Skeletal muscle cell (primary cell): ENCODE measurements at regions not wholly inside any gene's neighbourhood (a gene's known extent, or its start where the extent isn't known, plus 50 kb on each side); places are given as distances from the start of the nearest gene placed in this dataset.

Experiments used
- DNase-seq: peaks from one replicate; pipeline ENCODE4 v3.0.0-alpha.2; 2010; ENCODE audit warnings: low read depth
- H3K4me3 ChIP-seq: 2 replicates; pipeline ENCODE4 v1.5.1; 2011; ENCODE audit warnings: low read depth, mild to moderate bottlenecking, control low read depth, low read length, moderate library complexity

DNA sequence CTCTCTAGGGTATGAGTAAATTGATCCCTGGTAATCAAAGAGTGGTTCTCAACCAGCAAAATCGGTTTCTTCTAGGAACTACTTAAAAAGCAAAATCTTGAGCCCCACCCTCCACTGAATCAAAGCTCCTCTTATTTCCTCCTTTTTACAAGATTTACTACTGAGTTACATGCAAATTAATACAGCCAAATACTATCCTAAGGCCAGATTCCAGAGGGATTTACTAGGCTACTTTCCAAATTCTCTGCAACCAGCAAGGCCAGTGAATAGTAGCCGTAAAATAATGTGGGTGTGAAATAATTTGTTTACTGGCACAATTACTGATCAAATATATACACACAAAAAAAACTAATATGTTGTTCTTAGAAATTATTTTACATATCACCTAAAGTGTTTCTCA, 1583.8 kb downstream of the NCAM2 start:
- no peak overlapping the region for H3K4me3 ChIP-seq
- no peak for DNase-seq

DNA sequence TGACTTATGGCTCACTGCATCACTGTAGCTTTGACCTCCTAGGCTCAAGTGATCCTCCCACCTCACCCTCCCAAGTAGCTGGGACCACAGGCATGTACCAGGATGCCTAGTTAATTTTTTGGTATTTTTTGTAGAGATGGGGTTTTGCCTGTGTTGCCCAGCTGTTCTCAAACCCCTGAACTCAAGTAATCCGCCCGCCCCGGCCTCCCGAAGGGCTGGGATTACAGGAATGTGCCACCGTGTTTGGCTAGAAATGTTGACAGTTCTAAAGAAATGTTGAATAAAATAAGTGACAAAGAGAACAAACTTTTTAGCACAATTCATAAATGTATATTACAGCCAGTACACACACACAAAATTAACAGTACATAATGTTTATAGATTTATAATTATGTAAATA, 1586.1 kb downstream of the NCAM2 start:
- no peak overlapping the region for H3K4me3 ChIP-seq
- no peak for DNase-seq

DNA sequence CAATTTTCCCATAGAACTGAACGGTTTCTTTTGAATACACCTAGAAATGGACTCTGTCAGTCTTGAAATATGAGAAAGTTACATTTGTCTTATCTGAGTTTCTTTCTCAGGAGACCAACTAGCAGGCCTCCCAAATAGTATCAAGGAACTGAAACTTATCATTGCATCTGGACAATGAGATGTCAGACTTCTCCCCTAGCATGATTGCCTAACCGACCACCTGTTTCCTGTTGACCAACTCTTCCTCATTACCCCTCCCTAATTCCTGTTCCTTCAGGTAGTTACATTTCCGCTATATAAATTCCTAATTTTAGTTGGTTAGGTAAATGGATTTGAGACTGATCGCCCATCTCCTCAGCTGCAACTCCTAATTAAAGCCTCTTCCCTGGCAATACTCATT, 1587.3 kb downstream of the NCAM2 start:
- no peak for DNase-seq
- H3K4me3 ChIP-seq, result no peak overlapping the region

- no peak overlapping the region for H3K4me3 ChIP-seq
- DNase-seq, result no peak
Measured at GRCh38 chr21:22597660-22598255, 1599.5 kb downstream of the NCAM2 start.

- DNase-seq, result no peak
- no peak overlapping the region for H3K4me3 ChIP-seq
Measured at GRCh38 chr21:22609802-22610201, 1611.6 kb downstream of the NCAM2 start.

- DNase-seq, result no peak
Measured at GRCh38 chr21:22627911-22628310, 1629.7 kb downstream of the NCAM2 start.

DNA sequence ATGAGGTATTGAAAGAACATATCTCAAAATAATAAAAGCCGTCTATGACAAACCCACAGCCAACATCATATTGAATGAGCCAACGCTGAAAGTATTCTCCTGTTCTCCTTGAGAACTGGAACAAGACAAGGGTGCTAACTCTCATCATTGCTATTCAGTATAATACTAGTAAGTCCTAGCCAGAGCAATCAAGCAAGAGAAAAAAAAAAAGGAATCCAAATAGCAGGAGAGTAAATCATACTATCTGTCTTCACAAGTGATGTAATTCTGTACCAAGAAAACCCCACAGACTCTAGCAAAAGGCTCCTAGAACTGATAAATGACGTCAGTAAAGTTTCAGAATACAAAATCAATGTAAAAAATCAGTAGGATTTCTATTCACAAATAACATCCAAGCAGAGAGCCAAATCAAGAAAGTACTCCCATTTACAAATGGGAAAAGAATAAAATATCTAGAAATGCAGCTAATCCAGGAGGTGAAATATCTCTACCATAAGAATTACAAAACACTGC, 1632.8 kb downstream of the NCAM2 start:
- DNase-seq, result no peak
- no peak overlapping the region for H3K4me3 ChIP-seq

More at GRCh38 chr21:22627911-22628310, 1629.7 kb downstream of the NCAM2 start:
- H3K4me3 ChIP-seq, result no peak overlapping the region

DNA sequence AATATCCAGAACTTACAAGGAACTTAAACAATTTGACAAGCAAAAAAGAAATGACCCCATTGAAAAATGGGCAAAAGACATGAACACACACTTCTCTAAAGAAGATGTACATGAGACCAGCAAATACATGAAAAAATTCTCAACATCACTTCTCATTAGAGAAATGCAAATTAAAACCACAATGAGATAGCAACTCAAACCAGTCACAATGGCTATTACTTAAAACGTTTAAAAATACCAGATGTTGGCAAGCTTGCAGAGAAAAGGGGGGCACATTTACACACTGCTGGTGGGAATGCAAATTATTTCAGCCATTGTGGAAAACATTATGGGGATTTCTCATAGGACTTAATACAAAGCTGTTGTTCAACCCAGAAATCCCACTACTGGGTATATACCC, 1634.0 kb downstream of the NCAM2 start:
- DNase-seq, result no peak
- H3K4me3 ChIP-seq, result no peak overlapping the region

- no peak for DNase-seq
- H3K4me3 ChIP-seq, result no peak overlapping the region
Measured at GRCh38 chr21:22649246-22649645, 1651.0 kb downstream of the NCAM2 start.

DNA sequence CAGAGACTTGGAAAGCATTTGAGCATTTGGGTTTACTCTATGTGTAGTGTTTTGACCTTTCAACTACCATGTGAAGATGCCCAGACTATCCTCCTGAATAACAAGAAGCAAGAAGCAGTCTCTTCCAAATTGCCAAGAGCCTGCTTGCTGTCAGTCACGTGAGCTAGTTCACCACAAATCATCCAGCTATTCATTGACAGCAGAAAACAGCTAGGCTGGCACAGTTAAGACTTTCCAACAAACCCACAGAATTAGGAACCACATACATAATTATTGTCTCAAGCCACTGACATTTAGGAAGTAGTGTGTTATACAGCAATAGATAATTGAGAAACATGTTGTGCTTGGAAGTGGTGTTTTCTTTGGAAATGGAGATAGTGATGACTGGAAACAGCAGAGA, 1652.0 kb downstream of the NCAM2 start:
- no peak for DNase-seq
- no peak overlapping the region for H3K4me3 ChIP-seq

- DNase-seq, result no peak
- no peak overlapping the region for H3K4me3 ChIP-seq
Measured at GRCh38 chr21:22657781-22658180, 1659.6 kb downstream of the NCAM2 start.

- DNase-seq, result no peak
- no peak overlapping the region for H3K4me3 ChIP-seq
Measured at GRCh38 chr21:22670148-22670547, 1671.9 kb downstream of the NCAM2 start.

DNA sequence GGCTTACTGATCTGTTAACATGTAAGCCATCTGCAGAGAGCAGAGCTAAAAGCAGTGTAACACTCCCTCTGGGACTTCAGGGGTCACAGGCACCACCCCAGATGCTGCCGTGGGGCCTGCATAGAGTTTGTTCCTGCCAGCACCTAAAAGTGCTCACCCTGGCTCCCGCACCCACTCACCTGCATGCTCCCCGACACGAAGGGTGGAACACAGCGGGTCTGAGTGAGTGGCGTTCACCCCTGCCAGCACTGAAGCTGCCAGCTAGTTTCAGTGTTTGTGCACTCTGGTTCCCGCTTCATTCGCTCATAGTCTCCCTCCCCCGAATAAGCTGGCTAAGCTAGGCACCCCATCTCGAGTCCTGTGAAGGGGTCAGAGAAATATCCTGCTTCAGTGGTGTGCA, 1681.0 kb downstream of the NCAM2 start:
- no peak overlapping the region for H3K4me3 ChIP-seq
- DNase-seq, result no peak

- no peak for DNase-seq
- H3K4me3 ChIP-seq, result no peak overlapping the region
Measured at GRCh38 chr21:22691658-22692057, 1693.4 kb downstream of the NCAM2 start.

DNA sequence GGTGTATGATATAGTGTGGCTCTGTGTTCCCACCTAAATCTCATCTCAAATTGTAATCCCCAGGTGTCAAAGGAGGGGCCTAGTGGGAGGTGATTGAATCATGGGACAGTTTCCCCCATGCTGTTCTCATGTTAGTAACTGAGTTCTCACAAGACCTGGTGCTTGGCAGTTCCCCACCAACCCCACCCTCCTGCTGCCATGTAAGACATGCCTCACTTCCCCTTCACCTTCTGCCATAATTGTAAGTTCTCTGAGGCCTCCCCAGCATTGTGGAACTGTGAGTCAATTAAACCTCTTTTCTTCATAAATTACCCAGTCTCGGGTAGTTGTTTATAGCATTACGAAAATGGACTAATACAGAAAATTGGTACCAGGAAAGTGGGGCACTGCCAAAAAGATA, 1705.3 kb downstream of the NCAM2 start:
- no peak overlapping the region for H3K4me3 ChIP-seq
- DNase-seq, result no peak

DNA sequence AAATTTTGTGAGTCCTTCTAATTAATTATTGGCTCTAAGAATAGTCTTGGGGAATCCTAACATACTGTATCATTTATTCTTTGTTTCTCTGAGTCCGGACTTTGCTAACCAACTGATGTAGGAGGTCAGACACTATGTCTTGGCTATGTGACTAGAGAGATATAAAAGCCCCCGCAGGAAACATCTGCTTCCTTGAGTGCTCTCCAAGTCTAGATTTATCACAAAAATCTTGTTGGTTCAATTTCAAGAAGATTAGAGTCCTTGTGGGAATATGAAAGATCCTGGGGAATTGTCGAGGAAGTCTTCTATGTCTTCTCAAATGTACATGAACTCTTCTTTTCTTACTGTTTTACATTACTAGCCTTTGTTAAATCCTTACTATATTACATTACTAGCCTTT, 1712.5 kb downstream of the NCAM2 start:
- no peak overlapping the region for H3K4me3 ChIP-seq
- no peak for DNase-seq

DNA sequence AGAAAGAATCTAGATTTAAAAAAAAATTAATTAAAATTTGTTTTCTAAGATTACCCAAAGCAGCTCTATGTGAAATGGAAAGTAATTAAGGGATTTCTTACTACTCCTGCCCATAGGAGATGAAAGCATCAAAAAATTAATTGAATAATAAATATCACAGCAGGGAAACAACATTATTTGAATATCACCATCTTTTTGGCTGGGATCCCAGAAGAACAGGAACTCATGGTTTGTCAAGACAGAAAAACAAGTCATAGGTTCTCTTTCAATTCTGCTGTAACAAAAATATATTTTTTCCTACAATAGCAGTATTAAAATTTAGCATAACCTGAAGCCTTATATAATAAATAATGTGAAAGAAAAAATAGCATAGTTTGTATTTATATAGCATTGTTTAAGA, 1713.4 kb downstream of the NCAM2 start:
- H3K4me3 ChIP-seq, result no peak overlapping the region
- no peak for DNase-seq

- no peak for DNase-seq
- H3K4me3 ChIP-seq, result no peak overlapping the region
Measured at GRCh38 chr21:22725436-22725835, 1727.2 kb downstream of the NCAM2 start.

- no peak overlapping the region for H3K4me3 ChIP-seq
- DNase-seq, result no peak
Measured at GRCh38 chr21:22728091-22728490, 1729.9 kb downstream of the NCAM2 start.

GRCh38 chr21:22743085-22743484, 1744.9 kb downstream of the NCAM2 start:
- no peak for DNase-seq
- no peak overlapping the region for H3K4me3 ChIP-seq

GRCh38 chr21:22754746-22755145, 1756.5 kb downstream of the NCAM2 start:
- H3K4me3 ChIP-seq, result no peak overlapping the region
- DNase-seq, result no peak

DNA sequence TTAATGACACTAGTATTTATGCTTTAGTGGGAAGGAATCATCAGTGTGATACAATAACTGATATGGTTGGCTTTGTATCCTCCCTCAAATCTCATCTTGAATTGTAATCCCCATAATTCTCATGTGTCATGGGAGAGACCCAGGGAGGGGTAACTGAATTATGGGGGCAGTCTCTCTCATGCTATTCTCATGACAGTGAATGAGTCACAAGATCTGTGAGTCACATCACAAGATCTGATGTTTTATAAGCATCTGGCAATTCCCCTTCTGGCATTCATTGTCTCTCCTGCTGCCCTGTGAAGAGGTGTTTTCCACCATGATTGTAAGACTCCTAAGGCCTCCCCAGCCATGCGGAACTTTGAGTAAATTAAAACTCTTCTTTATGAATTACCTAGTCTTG, 1760.3 kb downstream of the NCAM2 start:
- no peak overlapping the region for H3K4me3 ChIP-seq
- DNase-seq, result peak; percentile 15
